ENCODE measurements at regions not wholly inside any gene's neighbourhood (a gene's known extent, or its start where the extent isn't known, plus 50 kb on each side); places are given as distances from the start of the nearest gene placed in this dataset.

DNA sequence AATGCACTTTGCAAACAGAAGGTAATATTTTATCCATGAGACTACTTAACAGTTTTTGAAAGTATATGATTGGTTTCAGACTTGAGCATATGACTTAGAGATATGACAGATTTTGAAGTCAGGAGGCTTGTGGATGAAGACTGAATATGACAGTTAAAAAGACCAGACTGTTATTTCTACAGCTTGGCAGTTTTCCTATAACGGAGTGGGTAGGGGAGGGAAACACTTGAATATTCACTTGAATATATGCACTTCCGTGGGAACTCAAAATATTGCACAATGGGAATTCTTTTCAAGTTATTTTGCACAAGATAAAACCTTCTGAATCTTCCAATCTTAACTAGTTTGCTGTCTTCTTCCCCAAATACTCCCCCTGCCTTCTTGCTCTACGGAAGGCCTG is 64.6 kb upstream of the ACKR3 start:
- Histone ChIP-seq H3K79me2 (ENCODE audit: insufficient read depth, low read length) (no peaks in the 10 kb centered on the region), H4K20me1 (ENCODE audit: insufficient read depth, low read length) (no peaks in the 10 kb centered on the region), H3K9me3 (ENCODE audit: low read depth, low read length) (no peaks in the 10 kb centered on the region), H3K4me1 (ENCODE audit: insufficient read depth, low read length) (no peaks in the 10 kb centered on the region), H3K27me3 (ENCODE audit: insufficient read depth, low read length) (peaks cover 34% of the 10 kb centered on the region), H3K27ac (ENCODE audit: low read depth, low read length) (no peak overlapping the region), H2AFZ (ENCODE audit: low read length) (no peak overlapping the region), H3K4me3 (ENCODE audit: insufficient read depth, low read length) (no peak overlapping the region), H3K4me2 (ENCODE audit: insufficient read depth, low read length) (no peak overlapping the region), H3K36me3 (ENCODE audit: insufficient read depth, low read length) (no peaks in the 10 kb centered on the region)
- no peak for DNase-seq (ENCODE audit: insufficient read length, low spot score, missing footprints)
- TF ChIP-seq, protein P1, sequence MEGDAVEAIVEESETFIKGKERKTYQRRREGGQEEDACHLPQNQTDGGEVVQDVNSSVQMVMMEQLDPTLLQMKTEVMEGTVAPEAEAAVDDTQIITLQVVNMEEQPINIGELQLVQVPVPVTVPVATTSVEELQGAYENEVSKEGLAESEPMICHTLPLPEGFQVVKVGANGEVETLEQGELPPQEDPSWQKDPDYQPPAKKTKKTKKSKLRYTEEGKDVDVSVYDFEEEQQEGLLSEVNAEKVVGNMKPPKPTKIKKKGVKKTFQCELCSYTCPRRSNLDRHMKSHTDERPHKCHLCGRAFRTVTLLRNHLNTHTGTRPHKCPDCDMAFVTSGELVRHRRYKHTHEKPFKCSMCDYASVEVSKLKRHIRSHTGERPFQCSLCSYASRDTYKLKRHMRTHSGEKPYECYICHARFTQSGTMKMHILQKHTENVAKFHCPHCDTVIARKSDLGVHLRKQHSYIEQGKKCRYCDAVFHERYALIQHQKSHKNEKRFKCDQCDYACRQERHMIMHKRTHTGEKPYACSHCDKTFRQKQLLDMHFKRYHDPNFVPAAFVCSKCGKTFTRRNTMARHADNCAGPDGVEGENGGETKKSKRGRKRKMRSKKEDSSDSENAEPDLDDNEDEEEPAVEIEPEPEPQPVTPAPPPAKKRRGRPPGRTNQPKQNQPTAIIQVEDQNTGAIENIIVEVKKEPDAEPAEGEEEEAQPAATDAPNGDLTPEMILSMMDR (IDR thresholded peaks at IDR 0.05; ENCODE audit: extremely low read depth, low read depth, low read length) = no peak

DNA sequence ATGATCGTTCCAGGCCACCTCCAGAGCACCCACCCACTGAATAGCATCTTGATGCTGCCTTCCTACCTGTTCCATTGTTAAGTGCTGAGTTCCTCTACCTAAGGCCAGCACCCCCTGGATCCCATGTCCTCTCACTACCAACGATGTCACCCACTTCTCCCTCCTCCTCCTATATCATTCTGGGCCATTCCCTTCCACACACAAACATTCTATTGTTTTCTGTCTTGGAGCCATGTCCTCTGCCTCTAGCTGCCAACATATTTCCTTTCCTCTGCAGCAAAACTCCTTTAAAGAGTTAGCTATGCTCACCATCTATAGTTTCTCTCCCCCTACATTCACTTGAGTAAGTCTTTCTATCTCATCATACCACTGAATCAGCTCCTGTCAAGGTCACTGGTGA is 64.0 kb upstream of the ACKR3 start:
- no peak for DNase-seq (ENCODE audit: insufficient read length, low spot score, missing footprints)

DNA sequence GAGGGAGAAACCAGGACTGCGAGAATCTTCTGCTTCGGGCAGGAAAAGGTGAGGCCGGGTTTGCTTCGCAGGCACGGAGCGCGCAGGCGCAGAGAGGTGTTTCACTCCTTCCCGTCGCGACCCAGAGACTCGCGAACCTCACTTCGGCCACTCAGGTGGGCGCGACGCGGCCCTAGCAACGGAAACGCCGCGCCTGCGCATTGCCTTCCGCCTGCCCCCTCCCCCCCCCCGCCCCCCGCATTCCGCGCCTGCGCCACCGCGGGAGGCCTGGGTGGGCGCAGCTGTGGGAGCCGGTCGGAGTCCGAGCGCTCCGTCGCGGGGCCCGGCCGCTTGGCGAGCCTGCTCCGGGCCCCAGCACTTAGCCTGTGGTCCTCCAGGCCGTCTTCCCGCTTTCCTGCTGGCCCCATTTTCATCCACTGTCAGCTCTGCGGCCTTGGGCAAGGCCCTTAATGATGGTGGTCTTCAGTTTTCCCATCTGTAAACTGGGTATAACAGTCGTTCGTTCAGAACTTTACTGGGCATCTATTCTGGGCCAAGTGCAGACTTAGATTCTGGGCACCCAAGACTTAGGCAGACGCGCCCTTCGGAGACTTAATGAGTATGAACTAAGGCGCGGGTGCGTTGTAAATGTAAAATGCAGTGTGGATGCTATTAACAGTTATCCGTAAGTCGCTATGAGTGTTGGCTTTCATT is 62.1 kb upstream of the ACKR3 start:
- H3K4me1 ChIP-seq (ENCODE audit: insufficient read depth, low read length) = no peaks in the 10 kb centered on the region
- DNase-seq (ENCODE audit: insufficient read length, low spot score, missing footprints) = no peak
- H3K79me2 ChIP-seq (ENCODE audit: insufficient read depth, low read length) = no peaks in the 10 kb centered on the region
- peak overlapping the region; percentile 65 for H3K4me2 ChIP-seq (ENCODE audit: insufficient read depth, low read length)
- TF ChIP-seq, protein P1 (IDR thresholded peaks at IDR 0.05; ENCODE audit: extremely low read depth, low read depth, low read length) = no peak
- H3K36me3 ChIP-seq (ENCODE audit: insufficient read depth, low read length) = no peaks in the 10 kb centered on the region
- H3K27me3 ChIP-seq (ENCODE audit: insufficient read depth, low read length) = peaks cover 39% of the 10 kb centered on the region
- H2AFZ ChIP-seq (ENCODE audit: low read length) = peak overlapping the region; percentile 68
- no peaks in the 10 kb centered on the region for H3K9me3 ChIP-seq (ENCODE audit: low read depth, low read length)
- peak overlapping the region; percentile 47 for H3K4me3 ChIP-seq (ENCODE audit: insufficient read depth, low read length)
- no peaks in the 10 kb centered on the region for H4K20me1 ChIP-seq (ENCODE audit: insufficient read depth, low read length)
- no peak overlapping the region for H3K27ac ChIP-seq (ENCODE audit: low read depth, low read length)

More for the DNA sequence above, 64.0 kb upstream of the ACKR3 start:
- Histone ChIP-seq H3K4me3 (ENCODE audit: insufficient read depth, low read length) (no peak overlapping the region), H3K36me3 (ENCODE audit: insufficient read depth, low read length) (no peaks in the 10 kb centered on the region), H4K20me1 (ENCODE audit: insufficient read depth, low read length) (no peaks in the 10 kb centered on the region), H3K9me3 (ENCODE audit: low read depth, low read length) (no peaks in the 10 kb centered on the region), H3K4me1 (ENCODE audit: insufficient read depth, low read length) (no peaks in the 10 kb centered on the region), H3K79me2 (ENCODE audit: insufficient read depth, low read length) (no peaks in the 10 kb centered on the region), H3K4me2 (ENCODE audit: insufficient read depth, low read length) (no peak overlapping the region), H2AFZ (ENCODE audit: low read length) (no peak overlapping the region), H3K27me3 (ENCODE audit: insufficient read depth, low read length) (peaks cover 39% of the 10 kb centered on the region), H3K27ac (ENCODE audit: low read depth, low read length) (no peak overlapping the region)
- TF ChIP-seq, protein P1 (IDR thresholded peaks at IDR 0.05; ENCODE audit: extremely low read depth, low read depth, low read length) = no peak

DNA sequence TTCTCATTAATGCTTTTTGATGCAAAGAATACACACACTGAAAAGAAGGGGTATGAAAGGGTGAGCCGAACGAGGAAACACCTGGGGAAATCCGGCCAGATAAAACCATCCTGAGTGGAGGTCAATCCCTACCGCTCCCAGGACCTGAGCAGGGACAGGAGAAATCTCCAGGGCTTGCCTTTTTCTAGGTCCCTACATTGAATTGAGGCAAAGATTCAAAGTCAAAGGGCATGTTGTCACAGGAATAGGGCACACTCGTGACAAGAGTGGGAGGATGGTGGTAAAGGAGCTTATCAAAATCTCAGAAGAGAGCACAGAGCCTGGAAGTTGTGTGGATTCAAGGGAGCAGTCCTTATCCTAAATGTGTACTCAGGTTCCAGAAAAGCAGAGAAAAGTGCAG is 61.2 kb upstream of the ACKR3 start:
- H3K27ac ChIP-seq (ENCODE audit: low read depth, low read length) = no peak overlapping the region
- TF ChIP-seq, protein P1 (IDR thresholded peaks at IDR 0.05; ENCODE audit: extremely low read depth, low read depth, low read length) = no peak
- H3K4me2 ChIP-seq (ENCODE audit: insufficient read depth, low read length) = no peak overlapping the region
- H4K20me1 ChIP-seq (ENCODE audit: insufficient read depth, low read length) = no peaks in the 10 kb centered on the region
- no peaks in the 10 kb centered on the region for H3K79me2 ChIP-seq (ENCODE audit: insufficient read depth, low read length)
- no peak for DNase-seq (ENCODE audit: insufficient read length, low spot score, missing footprints)
- H3K4me3 ChIP-seq (ENCODE audit: insufficient read depth, low read length) = no peak overlapping the region
- H3K4me1 ChIP-seq (ENCODE audit: insufficient read depth, low read length) = no peaks in the 10 kb centered on the region
- peaks cover 39% of the 10 kb centered on the region for H3K27me3 ChIP-seq (ENCODE audit: insufficient read depth, low read length)
- H2AFZ ChIP-seq (ENCODE audit: low read length) = no peak overlapping the region
- H3K36me3 ChIP-seq (ENCODE audit: insufficient read depth, low read length) = no peaks in the 10 kb centered on the region
- H3K9me3 ChIP-seq (ENCODE audit: low read depth, low read length) = no peaks in the 10 kb centered on the region

All from osteoblast (primary cell).